NCI-H345 (cell line): ENCODE measurements at regions not wholly inside any gene's neighbourhood (a gene's known extent, or its start where the extent isn't known, plus 50 kb on each side); places are given as distances from the start of the nearest gene placed in this dataset.
"Not testable (repeated sequence)": the region's sequence is repeated elsewhere in the genome, so short reads cannot be mapped to it uniquely, and the experiment has no call there.

Source experiments
- DNase-seq: peaks from one replicate; lab custom pipeline; 2025; lab: John Stamatoyannopoulos, UW

DNA sequence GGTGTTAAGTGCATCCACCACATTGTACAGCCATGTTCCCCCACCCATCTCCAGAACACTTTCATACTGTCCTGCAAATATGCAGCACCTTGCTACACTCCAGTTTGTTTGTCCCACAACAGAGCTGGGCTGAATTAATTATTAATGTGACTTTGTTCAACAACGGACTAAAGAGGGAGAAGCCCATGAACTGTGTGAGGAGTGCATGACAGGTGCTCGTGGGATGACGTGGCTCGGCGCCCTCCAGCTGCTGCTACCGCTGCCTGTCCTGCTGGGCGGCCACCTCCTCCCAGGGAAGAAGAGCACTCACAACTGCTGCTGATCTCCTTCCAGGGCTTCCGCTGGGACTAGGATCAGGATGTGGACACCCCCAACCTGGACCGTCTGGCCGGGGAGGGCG lies 111.2 kb upstream of the DEFB108B start:
- DNase-seq, result not testable (repeated sequence)

DNA sequence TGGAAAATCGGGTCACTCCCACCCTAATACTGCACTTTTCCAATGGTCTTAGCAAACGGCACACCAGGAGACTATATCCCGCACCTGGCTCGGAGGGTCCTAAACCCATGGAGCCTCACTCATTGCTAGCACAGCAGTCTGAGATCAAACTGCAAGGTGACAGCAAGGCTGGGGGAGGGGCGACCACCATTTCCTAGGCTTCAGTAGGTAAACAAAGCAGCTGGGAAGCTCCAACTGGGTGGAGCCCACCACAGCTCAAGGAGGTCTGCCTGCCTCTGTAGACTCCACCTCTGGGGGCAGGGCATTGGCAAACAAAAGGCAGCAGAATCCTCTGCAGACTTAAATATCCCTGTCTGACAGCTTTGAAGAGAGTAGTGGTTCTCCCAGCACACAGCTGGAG lies 109.0 kb upstream of the DEFB108B start:
- not testable (repeated sequence) for DNase-seq

DNA sequence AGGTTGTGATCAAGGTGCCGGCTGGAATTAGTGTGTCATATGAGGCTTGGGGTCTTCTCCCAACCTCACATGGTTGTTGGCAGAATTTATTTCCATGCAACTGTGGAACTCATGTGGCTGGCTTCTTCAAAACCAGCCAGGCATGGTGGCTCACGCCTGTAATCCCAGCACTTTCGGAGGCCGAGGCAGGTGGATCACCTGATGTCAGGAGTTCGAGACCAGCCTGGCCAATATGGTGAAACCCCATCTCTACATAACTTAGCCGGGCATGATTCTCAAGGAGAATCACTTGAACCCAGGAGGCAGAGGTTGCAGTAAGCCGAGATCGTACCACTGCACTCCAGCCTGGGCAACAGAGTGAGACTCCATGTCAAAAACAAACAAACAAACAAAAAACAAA lies 102.3 kb upstream of the DEFB108B start:
- not testable (repeated sequence) for DNase-seq

DNA sequence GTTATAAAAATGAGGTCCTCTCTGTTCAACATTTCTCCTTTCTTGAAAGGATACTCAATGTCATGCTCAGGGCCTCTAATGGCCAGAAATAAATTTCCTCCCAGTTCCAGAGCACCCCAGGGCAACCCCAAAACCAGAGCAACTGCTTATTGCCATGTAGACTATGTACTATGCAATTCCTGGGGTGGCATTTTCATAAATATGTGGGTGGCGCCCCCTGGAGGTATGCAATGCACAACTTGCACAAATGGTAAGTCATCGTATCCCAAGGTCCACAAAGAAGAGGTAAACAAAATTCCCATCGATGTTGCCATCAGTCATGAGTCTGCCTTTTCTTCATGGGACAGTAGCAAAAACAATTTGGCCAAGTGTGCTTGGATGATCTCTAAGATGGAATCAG lies 98.6 kb upstream of the DEFB108B start:
- DNase-seq, result not testable (repeated sequence)

DNA sequence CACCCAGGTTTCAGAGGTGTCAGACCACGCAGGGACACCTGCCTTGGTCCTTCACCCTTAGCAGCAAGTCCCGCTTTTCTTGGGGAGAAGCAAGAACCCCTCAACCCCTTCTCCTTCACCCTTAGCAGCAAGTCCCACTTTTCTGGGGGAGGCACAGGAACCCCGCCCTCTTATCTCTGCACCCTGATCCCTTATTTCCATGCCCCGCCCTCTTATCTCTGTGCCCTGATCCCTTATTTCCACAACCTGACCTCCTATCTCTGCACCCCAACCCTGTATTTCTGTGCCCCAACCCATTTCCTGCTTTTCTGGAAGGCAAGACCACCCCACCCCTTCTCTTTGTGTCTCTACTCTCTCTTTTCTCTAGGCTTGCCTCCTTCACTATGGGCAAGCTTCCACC lies 94.7 kb upstream of the DEFB108B start:
- DNase-seq, result not testable (repeated sequence)

DNA sequence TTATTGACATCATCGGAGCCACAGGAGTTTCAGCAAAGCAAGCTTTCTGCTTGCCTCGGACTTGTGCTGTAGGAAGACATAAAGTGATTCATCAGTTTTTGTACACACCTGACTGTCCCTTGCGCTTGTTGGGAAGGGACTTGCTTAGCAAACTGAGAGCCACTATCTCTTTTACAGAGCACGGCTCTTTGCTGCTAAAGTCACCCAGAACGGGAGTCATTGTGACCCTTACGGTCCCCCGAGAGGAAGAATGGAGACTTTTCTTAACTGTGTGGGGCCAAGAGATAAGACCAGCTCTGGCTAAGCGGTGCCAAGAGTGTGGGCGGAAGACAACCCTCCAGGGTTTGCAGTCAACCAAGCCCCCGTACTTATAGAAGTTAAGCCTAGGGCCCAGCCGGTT lies 89.6 kb upstream of the DEFB108B start:
- DNase-seq, result not testable (repeated sequence)

DNA sequence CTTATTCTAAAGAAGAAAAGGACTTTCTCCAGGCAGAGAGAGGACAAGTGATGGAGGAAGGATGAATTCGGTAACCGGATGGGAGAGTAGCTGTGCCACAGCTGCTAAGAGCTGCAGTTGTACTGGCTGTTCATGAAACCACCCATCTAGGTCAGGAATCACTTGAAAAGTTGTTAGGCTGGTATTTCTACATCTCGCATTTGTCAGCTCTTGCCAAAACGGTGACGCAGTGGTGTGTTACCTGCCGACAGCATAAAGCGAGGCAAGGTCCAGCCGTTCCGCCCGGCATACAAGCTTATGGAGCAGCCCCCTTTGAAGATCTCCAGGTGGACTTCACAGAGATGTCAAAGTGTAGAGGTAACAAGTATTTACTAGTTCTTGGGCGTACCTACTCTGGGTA lies 87.3 kb upstream of the DEFB108B start:
- peak; percentile 3 for DNase-seq

DNA sequence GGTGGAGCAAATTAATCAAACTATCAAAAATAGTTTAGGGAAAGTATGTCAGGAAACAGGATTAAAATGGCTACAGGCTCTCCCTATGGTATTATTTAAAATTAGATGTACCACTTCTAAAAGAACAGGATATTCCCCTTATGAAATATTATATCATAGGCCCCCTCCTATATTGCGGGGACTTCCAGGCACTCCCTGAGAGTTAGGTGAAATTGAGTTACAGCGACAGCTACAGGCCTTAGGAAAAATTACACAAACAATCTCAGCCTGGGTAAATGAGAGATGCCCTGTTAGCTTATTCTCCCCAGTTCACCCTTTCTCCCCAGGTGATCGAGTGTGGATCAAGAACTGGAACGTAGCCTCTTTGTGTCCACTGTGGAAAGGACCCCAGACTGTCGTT lies 86.7 kb upstream of the DEFB108B start:
- DNase-seq, result not testable (repeated sequence)

DNA sequence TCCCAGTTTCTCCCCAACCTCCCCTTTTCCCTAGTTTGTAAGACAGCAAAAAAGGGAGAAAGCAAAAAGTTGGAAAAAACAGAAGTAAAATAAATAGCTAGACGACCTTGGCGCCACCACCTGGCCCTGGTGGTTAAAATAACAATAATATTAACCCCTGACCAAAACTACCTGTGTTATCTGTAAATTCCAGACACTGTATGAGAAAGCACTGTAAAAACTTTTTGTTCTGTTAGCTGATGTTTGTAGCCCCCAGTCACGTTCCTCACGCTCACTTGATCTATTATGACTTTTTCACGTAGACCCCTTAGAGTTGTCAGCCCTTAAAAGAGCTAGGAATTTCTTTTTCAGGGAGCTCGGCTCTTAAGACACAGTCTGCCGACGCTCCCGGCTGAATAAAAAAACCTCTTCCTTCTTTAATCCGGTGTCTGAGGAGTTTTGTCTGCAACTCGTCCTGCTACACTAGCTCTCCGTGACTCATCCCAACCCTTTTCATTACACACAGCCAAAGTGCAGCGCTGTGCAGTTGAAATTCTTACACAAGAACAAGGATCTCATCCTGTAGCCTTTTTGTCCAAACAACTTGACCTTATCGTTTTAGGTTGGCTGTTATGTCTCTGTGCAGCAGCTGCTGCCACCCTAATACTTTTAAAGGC lies 83.9 kb upstream of the DEFB108B start:
- not testable (repeated sequence) for DNase-seq

DNA sequence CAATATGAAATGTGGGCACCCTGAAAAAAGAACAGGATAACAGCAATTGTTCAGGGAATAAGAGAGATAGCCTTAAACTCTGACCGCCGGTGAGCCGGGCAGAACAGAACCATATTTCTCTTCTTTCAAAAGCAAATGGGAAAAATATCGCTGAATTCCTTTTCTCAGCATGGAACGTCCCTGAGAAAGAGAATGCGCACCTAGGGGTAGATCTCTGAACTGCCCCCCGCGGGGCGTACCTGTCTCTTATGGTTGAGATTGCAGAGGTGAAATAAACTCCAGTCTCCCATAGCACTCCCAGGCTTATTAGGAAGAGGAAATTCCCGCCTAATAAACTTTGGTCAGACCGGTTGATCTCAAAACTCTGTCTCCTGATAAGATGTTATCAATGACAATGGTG lies 82.1 kb upstream of the DEFB108B start:
- not testable (repeated sequence) for DNase-seq

DNA sequence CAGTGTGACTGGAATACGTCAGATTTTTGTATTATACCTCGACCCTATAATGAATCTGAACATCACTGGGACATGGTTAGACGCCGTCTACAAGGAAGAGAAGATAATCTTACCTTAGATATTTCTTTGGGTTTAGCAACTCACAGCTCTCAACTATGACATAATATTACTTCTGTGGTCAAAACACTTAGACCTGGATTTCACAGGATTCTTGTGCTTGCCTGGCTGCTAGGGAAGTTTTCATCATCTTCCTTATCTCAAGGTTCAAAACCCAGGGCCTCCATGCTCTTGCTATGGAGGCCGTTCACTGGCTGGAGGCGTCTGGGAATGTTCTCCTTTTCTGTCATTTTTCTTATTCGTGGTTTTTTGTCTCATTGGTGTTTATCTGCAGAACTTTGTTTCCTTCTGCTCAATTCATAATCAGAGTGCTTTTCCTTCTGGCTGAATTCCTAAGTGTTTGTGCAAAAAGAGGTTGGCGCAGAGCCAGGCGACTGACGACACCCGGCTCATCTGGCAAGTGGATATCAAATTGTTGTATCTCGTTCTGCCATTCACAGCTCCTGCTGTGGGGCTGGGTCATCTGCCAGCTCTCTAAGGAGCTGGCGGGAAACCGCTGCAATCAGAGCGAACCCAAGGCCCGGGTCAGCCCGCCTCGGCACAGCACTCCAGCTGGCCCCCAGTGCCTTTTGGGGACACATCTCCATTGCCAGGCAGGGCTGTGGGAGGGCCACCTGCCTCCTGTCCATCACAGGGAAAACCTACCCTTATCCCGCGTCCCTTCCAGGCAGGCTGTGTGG lies 68.1 kb upstream of the DEFB108B start:
- DNase-seq, result peak; percentile 51

DNA sequence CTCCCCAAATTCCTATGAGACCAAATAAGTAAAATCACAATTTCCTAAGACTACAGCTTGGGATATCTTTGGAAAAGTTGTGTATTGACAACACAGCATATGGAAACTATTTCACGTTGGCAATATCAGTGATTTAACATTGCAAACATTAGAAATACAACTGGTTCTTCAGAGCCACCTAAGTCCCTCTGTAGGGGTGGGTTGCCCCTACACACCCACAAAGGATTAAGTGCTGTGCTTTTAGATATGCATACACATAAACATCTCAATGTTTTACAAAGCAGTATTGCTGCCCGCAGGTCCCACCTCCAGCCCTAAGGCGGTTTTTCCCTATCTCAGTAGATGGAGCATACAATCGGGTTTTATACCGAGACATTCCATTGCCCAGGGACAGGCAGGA lies 66.0 kb upstream of the DEFB108B start:
- not testable (repeated sequence) for DNase-seq

DNA sequence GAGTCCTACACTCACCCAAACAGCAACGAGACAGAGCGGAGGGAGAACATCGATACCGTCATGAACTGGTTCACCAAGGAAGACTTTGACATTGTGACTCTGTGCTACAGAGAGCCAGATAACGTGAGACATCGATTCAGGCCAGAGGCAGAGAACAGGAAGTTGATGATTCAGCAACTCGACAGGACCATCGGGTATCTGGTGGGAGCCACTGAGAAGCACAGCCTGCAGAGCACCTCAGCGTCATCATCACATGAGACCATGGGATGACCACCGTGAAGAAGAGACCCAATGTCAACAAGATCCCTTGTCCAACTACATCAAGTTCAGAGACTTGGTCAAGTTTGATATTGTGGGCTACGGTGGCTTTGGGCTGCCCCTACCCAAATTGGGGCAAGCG lies 60.8 kb upstream of the DEFB108B start:
- not testable (repeated sequence) for DNase-seq

DNA sequence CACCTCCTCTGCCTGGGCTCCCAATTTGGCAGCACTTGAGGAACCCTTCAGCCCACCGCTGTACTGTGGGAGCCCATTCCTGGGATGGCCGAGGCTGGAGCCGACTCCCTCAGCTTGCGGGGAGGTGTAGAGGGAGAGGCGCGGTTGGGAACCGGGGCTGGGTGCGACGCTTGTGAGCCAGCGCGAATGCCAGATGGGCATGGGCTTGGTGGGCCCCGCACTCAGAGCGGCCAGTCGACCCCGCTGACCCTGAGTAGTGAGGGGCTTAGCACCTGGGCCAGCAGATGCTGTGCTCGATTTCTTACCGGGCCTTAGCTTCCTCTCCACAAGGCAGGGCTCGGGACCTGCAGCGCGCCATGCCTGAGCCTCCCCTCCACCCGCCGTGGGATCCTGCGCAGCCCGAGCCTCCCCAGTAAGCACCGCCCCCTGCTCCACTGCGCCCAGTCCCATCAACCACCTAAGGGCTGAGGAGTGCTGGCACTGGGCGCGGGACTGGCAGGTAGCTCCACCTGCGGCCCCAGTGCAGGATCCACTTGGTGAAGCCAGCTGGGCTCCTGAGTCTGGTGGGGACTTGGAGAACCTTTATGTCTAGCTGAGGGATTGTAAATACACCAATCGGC lies 58.3 kb upstream of the DEFB108B start:
- no peak for DNase-seq

DNA sequence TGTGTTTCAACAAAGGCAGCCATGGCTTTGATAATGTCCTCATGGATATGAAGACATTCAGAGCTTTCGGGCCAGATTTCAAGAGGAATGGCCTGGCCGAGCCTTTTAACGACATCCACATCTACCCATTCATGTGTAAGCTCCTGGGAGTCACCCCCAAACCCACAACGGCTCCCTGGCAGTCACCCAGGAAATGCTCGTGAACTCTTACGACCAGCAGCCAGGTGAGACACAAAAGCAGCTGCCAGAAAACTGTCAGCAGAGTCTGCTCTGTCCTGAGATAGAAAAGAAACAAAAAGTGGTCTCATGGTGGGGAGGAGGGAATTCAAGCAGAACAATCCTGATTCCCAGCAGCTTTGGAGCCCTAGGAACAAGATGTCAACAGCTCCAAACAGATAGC lies 52.9 kb upstream of the DEFB108B start:
- DNase-seq, result not testable (repeated sequence)

DNA sequence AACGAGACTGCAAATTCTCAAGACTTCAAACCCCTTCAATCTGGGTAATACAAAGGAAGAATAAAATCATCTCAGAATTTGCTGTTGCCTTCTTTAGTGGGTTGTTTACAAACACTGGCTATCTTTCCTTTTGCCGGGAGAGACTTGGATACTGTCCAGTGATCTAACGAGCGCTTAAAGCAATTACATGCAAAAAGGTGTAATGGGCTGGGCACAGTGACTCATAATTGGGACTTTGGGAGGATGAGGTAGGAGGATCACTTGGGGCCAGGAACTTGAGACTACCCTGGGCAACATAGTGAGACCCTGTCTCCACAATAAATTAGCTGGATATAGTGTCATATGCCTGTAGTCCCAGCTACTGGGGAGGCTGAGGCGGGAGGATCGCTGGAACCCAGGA lies 52.2 kb upstream of the DEFB108B start:
- DNase-seq, result peak; percentile 45

DNA sequence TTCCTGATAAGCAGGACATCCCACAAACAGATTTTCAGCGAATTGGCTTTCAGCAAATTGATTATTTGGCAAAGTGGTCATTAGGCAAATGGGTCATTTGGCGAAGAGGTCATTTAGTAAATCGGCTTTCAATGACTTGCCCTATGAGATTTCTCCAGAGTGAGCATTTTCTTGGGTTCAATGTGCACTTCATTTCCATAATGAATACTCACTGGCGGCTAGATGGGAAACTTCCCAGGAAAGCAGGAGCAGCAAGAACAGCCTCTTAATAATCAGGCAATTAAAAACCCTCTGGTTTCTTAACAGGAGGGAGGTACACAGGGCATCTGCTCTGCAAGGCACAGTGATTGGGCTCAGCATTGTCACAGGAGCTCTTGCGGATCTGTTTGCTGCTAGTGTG lies 51.5 kb upstream of the DEFB108B start:
- DNase-seq, result not testable (repeated sequence)

DNA sequence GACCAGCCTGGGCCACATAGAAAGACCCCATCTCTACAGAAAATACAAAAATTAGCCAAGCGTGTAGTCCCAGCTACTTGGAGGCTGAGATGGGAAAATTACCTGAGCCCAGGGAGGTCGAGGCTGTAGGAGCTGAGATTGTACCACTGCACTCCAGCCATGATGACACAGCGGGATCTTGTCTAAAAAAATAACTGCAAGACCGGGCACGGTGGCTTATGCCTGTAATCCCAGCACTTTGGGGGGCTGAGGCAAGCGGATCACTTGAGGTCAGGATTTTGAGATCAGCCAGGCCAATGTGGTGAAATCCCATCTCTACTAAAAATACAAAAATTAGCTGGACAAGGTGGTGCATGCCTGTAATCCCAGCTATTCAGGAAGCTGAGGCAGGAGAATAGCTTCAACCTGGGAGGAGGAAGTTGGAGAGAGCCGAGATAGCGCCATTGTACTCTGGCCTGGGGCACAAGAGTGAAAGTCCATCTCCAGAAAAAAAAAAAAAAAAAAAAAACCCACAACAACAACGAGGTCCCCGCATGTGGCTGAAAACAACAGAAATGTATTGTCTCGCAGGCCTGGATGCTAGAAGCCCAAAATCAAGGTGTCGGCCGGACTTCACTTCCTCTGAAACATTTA lies 50.7 kb upstream of the DEFB108B start:
- not testable (repeated sequence) for DNase-seq

DNA sequence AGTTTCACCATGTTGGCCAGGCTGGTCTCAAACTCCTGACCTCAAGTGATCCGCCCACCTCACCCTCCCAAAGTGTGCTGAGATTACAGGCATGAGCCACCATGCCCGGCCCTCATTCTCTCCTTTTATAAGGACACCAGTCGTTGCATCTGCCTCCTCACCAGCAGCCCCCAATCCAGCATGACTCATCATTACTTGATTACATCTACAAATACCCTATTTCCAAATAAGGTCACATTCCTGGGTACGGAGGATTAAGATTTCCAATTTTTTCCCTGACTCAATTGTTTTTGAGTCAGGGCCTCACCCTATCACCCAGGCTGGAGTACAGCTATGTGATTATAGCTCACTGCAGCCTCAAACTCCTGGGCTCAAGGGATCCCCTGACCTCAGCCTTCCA lies 49.8 kb upstream of the DEFB108B start:
- DNase-seq, result not testable (repeated sequence)
